Lower leg skin (tissue), 4 donors: ENCODE measurements at regions not wholly inside any gene's neighbourhood (a gene's known extent, or its start where the extent isn't known, plus 50 kb on each side); places are given as distances from the start of the nearest gene placed in this dataset.

Source experiments
- DNase-seq, 2 donors: peaks; one replicate each; pipeline ENCODE4 v3.0.0-alpha.2; 2019; ENCODE audit warnings: low spot score in 2 of 2
- H3K4me3 ChIP-seq: fragments of 200-600 bp; sonication (generic); 2 replicates; pipeline ENCODE4 v1.5.1; 2017; ENCODE audit warnings: mild to moderate bottlenecking, low read depth; ENCODE audit not compliant: poor library complexity, severe bottlenecking
- POLR2A ChIP-seq, 2 donors: fragments of 450-650 bp; IDR thresholded peaks; one replicate each; pipeline ENCODE4 v1.6.1; 2016 to 2017; ENCODE audit warnings: antibody characterized with exemption in 2 of 2, mild to moderate bottlenecking in 1 of 2, moderate library complexity in 1 of 2
- WGBS, 2 donors: methylation state at CpG; one replicate each; pipeline ENCODE4 v1.1.5; 2018; 5-methylcytosine and 5-hydroxymethylcytosine counted together
- intact Hi-C: fragments of 100-400 bp; cut with DNase I; formaldehyde crosslinking; loops from one replicate; pipeline ENCODE4 v1.15.0; 2023; ENCODE audit warnings: low total_unique reads
- TF ChIP-seq, protein P1 (sequence below), 3 donors: fragments of 450-650 bp; IDR thresholded peaks; one replicate each; pipeline ENCODE4 v1.5.1; 2016; ENCODE audit warnings: antibody characterized with exemption in 3 of 3, mild to moderate bottlenecking in 3 of 3, moderate library complexity in 2 of 3

DNA sequence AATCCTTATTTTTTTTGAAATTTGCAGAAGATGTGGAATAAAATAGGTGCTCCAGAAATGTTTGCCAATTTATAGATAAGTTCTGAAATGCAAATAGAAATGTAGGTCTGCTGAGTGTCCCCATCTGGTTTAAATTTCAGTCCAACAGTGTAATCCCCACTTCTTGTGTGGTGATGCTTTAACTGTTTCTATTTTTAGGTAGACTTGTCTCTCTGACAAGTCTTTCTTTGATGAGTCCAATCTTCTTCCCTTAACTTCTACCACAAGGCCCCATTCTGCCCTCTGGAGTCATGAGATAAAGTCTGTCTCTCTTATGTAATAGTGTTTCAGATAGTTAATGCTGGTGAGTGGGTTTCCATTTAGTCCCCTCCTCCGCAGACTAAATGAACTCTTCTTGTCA, 390.4 kb downstream of the RFC3 start:
- H3K4me3 ChIP-seq: no peak overlapping the region
- whole genome bisulfite sequencing, 2 donors: 84 to 95% methylated on average over 1 of the region's 1 CpG
- intact Hi-C loops: no loop called here
- DNase-seq: no peak
- TF ChIP-seq, protein P1, sequence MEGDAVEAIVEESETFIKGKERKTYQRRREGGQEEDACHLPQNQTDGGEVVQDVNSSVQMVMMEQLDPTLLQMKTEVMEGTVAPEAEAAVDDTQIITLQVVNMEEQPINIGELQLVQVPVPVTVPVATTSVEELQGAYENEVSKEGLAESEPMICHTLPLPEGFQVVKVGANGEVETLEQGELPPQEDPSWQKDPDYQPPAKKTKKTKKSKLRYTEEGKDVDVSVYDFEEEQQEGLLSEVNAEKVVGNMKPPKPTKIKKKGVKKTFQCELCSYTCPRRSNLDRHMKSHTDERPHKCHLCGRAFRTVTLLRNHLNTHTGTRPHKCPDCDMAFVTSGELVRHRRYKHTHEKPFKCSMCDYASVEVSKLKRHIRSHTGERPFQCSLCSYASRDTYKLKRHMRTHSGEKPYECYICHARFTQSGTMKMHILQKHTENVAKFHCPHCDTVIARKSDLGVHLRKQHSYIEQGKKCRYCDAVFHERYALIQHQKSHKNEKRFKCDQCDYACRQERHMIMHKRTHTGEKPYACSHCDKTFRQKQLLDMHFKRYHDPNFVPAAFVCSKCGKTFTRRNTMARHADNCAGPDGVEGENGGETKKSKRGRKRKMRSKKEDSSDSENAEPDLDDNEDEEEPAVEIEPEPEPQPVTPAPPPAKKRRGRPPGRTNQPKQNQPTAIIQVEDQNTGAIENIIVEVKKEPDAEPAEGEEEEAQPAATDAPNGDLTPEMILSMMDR (IDR thresholded peaks at IDR 0.05): no peak
- no peak for TF ChIP-seq POLR2A (IDR thresholded peaks at IDR 0.05)

DNA sequence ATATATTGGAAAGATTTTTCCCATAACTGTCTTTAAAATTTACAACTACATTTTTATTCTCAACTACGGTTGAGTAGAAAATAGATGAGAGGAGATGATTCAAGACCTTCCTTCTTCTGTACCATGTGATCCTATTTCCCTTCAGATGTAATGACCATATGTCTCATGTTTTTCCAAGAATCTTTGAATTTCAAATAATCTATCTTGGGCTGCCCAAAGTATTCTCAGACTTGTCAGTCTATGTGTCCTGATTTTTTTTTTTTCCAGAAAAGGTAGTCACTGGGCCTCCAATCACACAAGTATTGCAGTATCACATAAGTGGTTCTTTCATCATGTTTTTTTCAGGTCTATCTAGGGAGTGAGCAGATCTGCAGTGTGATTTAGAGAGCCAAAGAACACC, 392.4 kb downstream of the RFC3 start:
- TF ChIP-seq POLR2A (IDR thresholded peaks at IDR 0.05): no peak
- TF ChIP-seq, protein P1 (IDR thresholded peaks at IDR 0.05): no peak
- no peak for DNase-seq
- no peak overlapping the region for H3K4me3 ChIP-seq
- 46 to 62% methylated on average over 1 of the region's 1 CpG for WGBS, 2 donors
- intact Hi-C loops: no loop called here

DNA sequence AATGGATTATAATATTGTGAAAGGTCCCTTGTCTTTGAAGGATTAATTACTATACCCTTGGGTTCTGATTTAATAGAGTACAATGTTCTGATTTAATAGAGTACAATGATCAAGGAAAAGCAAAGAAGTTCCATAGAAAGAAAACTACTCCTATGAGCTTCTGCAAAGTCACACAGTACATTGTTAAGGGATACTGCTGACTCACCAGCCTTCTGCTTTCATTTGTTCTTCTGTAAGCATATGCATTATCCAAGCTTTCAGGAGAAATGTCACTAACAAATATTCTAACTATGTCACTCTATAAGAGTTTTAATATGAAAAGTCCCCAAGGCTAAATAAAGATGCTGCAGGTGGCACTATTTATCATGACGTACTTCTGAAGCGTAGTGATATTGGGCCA, 396.7 kb downstream of the RFC3 start:
- DNase-seq: no peak
- WGBS, 2 donors: 89 to 92% methylated on average over 2 of the region's 2 CpGs
- H3K4me3 ChIP-seq: no peak overlapping the region
- TF ChIP-seq POLR2A (IDR thresholded peaks at IDR 0.05): no peak
- TF ChIP-seq, protein P1 (IDR thresholded peaks at IDR 0.05): no peak
- intact Hi-C loops: no loop called here

DNA sequence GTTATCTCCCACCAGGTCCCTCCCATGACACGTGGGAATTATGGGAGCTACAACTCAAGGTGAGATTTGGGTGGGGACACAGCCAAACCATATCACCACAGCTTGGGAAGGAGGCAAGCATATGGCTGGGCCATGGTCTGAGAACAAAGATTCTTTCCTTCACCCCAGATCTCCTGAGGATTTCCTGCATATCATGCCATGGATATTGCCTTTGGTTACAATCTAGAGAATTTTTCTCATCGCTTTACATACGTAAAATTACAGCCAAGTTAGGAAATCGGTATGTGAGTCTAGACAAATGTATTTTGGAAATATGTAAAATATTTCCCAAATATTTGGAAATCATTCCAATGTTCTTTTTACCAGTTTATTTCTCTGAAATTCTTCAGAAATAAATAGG, 398.3 kb downstream of the RFC3 start:
- 93 to 94% methylated on average over 4 of the region's 4 CpGs for WGBS, 2 donors
- intact Hi-C loops: no loop called here
- no peak overlapping the region for H3K4me3 ChIP-seq
- no peak for TF ChIP-seq POLR2A (IDR thresholded peaks at IDR 0.05)
- TF ChIP-seq, protein P1 (IDR thresholded peaks at IDR 0.05): no peak
- DNase-seq: no peak

DNA sequence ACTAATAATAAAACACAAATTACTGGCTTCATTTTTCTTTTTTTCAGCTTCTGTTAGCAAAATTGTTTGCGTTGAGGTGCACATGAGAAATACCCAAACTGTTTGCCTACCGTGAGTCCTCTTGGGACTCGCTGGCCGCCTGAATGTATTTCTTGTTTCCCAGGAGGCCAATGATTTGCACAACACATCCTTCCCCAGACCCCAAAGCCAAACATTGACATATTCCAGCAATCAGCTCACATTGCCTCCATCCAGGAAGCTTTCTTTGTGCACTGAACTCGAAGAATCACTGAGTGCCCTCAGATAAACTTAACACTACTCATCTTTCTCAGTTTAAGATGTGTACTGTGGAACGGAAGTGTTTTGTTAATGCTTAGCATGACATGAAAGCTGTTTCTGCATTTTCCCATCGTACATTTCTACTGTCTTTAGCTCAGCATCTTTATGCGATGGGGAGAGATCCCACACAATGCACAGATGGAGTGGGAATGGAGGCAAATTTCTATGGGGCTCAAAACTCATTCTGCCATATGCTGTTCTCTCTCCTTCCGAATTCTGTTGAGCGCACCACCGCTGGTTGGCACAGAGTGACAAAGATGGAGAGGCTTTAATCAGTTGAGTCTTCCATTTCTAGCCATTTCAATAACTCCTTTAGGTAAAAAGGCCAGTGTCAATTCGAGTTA, 399.5 kb downstream of the RFC3 start:
- 87 to 90% methylated on average over 12 of the region's 12 CpGs for WGBS, 2 donors
- TF ChIP-seq, protein P1 (IDR thresholded peaks at IDR 0.05): no peak
- no peak for TF ChIP-seq POLR2A (IDR thresholded peaks at IDR 0.05)
- no peak for DNase-seq
- no peak overlapping the region for H3K4me3 ChIP-seq
- intact Hi-C loops: no loop called here

DNA sequence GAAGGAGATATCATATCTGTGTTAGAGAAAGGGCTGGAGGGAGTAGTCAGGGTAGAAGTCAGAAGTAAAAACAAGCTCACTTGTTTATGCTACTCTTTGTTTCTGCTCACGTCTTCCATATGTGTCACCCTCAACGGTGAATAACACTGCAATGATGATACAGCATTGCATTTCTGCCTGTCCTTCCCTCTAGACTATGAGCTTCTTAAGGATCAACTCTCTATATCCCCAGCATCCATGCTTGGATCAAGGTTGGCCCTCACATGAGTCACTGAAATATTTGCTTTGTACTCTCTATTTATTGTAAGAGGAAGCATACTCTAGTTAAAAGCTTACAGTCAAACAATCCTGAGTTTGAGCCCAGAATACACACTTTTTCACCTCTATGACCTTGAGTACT, 406.0 kb downstream of the RFC3 start:
- no peak overlapping the region for H3K4me3 ChIP-seq
- no peak for TF ChIP-seq POLR2A (IDR thresholded peaks at IDR 0.05)
- TF ChIP-seq, protein P1 (IDR thresholded peaks at IDR 0.05): no peak
- intact Hi-C loops: no loop called here
- 90 to 93% methylated on average over 2 of the region's 2 CpGs for WGBS, 2 donors
- DNase-seq: no peak
